Hepatocyte (in vitro differentiated cells): ENCODE measurements at regions not wholly inside any gene's neighbourhood (a gene's known extent, or its start where the extent isn't known, plus 50 kb on each side); places are given as distances from the start of the nearest gene placed in this dataset.

ENCODE experiments used
- DNase-seq: peaks from one replicate; pipeline ENCODE4 v3.0.0-alpha.2; 2016; ENCODE audit warnings: low spot score
- H2AFZ ChIP-seq: fragments of 200-600 bp; sonication (generic); 2 replicates; pipeline ENCODE4 v1.6.0; 2016; ENCODE audit warnings: antibody characterized with exemption, mild to moderate bottlenecking
- H3K27ac ChIP-seq: fragments of 200-600 bp; sonication (generic); 2 replicates; pipeline ENCODE4 v1.5.1; 2016; ENCODE audit warnings: mild to moderate bottlenecking
- H3K27me3 ChIP-seq: fragments of 200-600 bp; sonication (generic); 2 replicates; pipeline ENCODE4 v1.6.1; 2016
- H3K36me3 ChIP-seq: fragments of 200-600 bp; sonication (generic); replicated peaks from 2 replicates; pipeline ENCODE4 v1.5.1; 2016; ENCODE audit warnings: low read depth; ENCODE audit not compliant: insufficient read depth
- H3K4me1 ChIP-seq: fragments of 200-600 bp; sonication (generic); 2 replicates; pipeline ENCODE4 v1.5.1; 2016; ENCODE audit warnings: mild to moderate bottlenecking, moderate library complexity; ENCODE audit not compliant: insufficient read depth
- H3K4me2 ChIP-seq: fragments of 200-600 bp; sonication (generic); 2 replicates; pipeline ENCODE4 v1.6.0; 2016
- H3K4me3 ChIP-seq: fragments of 200-600 bp; sonication (generic); 2 replicates; pipeline ENCODE4 v1.5.1; 2016; ENCODE audit warnings: mild to moderate bottlenecking
- H3K79me2 ChIP-seq: fragments of 200-600 bp; sonication (generic); 2 replicates; pipeline ENCODE4 v1.6.0; 2017; ENCODE audit warnings: mild to moderate bottlenecking
- H3K9me2 ChIP-seq: fragments of 200-600 bp; sonication (generic); replicated peaks from 2 replicates; pipeline ENCODE4 v1.6.0; 2017; ENCODE audit warnings: mild to moderate bottlenecking; ENCODE audit not compliant: insufficient read depth
- H3K9me3 ChIP-seq: fragments of 200-600 bp; sonication (generic); 2 replicates; pipeline ENCODE4 v1.5.1; 2016; ENCODE audit warnings: low read depth, mild to moderate bottlenecking
- H4K20me1 ChIP-seq: fragments of 200-600 bp; sonication (generic); 2 replicates; pipeline ENCODE4 v1.6.0; 2016; ENCODE audit warnings: mild to moderate bottlenecking; ENCODE audit not compliant: insufficient read depth, poor library complexity, severe bottlenecking
- CTCF ChIP-seq: fragments of 200-600 bp; sonication (generic); IDR thresholded peaks from 2 replicates; pipeline ENCODE4 v1.5.1; 2016; ENCODE audit warnings: antibody characterized with exemption, mild to moderate bottlenecking; ENCODE audit not compliant: poor library complexity
- EZH2 ChIP-seq: fragments of 200-600 bp; sonication (generic); IDR thresholded peaks from 2 replicates; pipeline ENCODE4 v1.6.1; 2016; ENCODE audit warnings: antibody characterized with exemption, mild to moderate bottlenecking, borderline replicate concordance
- EZH2phosphoT487 ChIP-seq: fragments of 200-600 bp; sonication (generic); IDR thresholded peaks from one replicate; pipeline ENCODE4 v1.6.1; 2018; ENCODE audit warnings: antibody characterized with exemption, mild to moderate bottlenecking, low read depth, moderate library complexity; ENCODE audit not compliant: unreplicated experiment, severe bottlenecking
- WGBS: methylation state at CpG from one replicate; pipeline ENCODE4 v1.1.6; 2016; ENCODE audit warnings: low lambda C conversion rate; ENCODE audit errors: missing lambda C conversion rate; 5-methylcytosine and 5-hydroxymethylcytosine counted together

DNA sequence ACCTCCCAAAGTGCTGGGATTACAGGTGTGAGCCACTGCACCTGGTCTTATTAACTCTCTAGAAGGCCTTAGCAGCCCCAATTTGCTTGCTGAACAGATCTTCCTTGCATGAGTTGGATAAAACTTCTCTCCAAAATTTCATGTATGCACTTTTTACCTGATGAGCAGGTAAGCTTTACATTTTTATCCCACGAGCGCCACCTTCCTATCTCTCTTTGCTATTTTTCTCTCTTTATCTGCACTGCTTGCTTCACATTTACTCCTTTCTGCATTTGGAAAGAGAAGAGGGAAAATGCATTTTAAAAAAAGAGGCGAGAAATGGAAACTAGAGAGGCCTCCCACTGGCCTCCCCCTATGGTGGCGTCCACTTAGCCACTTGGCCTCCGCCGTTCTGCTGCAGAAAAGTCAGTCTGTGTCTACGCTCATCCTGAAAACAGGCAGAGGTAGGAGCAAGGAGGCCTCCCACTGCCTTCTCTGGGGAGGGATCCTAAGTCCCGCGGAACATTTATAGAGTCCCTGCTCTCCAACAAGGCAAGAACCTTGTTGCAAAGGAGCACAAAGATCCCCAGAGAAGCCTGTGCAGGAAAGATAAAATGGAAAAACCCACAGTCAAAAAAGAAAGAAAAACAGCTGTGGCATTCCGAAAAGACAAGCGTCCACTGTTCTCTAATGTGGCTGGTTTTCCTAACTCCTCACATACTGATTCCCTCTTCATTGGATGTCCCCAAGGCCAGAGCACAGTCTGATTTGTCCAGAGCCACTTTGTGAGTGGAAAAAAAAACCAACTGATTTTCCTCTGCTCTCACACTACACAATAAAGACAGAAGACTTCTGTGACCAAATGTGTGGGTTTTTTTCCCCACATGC is 62.2 kb upstream of the INCENP start:
- Histone ChIP-seq H3K27ac (no peak overlapping the region), H3K79me2 (no peaks in the 10 kb centered on the region), H4K20me1 (no peaks in the 10 kb centered on the region), H3K27me3 (no peaks in the 10 kb centered on the region), H3K36me3 (no peaks in the 10 kb centered on the region), H3K4me1 (no peaks in the 10 kb centered on the region), H3K9me3 (no peaks in the 10 kb centered on the region), H3K4me2 (no peak overlapping the region), H3K9me2 (no peaks in the 10 kb centered on the region), H3K4me3 (no peak overlapping the region), H2AFZ (no peak overlapping the region)
- peak; percentile 24 for DNase-seq
- TF ChIP-seq EZH2 (no peak), CTCF (peak; percentile 38), EZH2phosphoT487 (no peak)
- 77% methylated on average over 11 of the region's 11 CpGs for WGBS

GRCh38 chr11:62057069-62057468 is 66.7 kb upstream of the INCENP start:
- no peak overlapping the region for H3K4me3 ChIP-seq
- H2AFZ ChIP-seq: no peak overlapping the region
- H3K79me2 ChIP-seq: no peaks in the 10 kb centered on the region
- 90% methylated on average over 2 of the region's 2 CpGs for WGBS
- no peak for DNase-seq
- no peaks in the 10 kb centered on the region for H3K9me2 ChIP-seq
- H3K36me3 ChIP-seq: no peaks in the 10 kb centered on the region
- H3K27ac ChIP-seq: no peak overlapping the region
- H3K27me3 ChIP-seq: no peaks in the 10 kb centered on the region
- H3K9me3 ChIP-seq: no peaks in the 10 kb centered on the region
- no peaks in the 10 kb centered on the region for H3K4me1 ChIP-seq
- H3K4me2 ChIP-seq: no peak overlapping the region
- H4K20me1 ChIP-seq: no peaks in the 10 kb centered on the region
- no peak for TF ChIP-seq EZH2phosphoT487
- no peak for TF ChIP-seq CTCF
- TF ChIP-seq EZH2: no peak

DNA sequence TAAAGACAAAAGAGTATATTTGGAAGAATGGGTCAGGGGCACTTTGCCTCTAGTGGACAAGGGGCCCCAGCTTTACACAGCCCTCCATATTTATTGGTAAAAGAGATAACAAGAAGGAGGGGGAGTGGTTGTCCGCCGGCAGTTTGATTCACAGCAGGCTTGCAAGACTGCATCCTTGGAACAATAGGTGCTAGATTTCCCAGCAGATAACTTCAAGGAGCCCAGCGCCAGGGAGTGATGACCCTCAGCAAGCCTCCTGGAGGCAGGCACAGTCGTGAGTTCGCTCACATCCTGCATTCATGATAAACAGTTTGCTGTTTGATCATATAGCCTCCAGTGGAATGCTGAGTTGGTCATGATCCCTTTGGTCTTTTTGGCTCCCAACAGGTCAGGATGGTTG is 67.8 kb upstream of the INCENP start:
- H3K9me2 ChIP-seq: no peaks in the 10 kb centered on the region
- H3K79me2 ChIP-seq: no peaks in the 10 kb centered on the region
- TF ChIP-seq EZH2phosphoT487: no peak
- no peaks in the 10 kb centered on the region for H3K4me1 ChIP-seq
- no peak overlapping the region for H3K27ac ChIP-seq
- no peaks in the 10 kb centered on the region for H3K36me3 ChIP-seq
- no peaks in the 10 kb centered on the region for H3K27me3 ChIP-seq
- H2AFZ ChIP-seq: no peak overlapping the region
- DNase-seq: no peak
- H3K9me3 ChIP-seq: no peaks in the 10 kb centered on the region
- no peaks in the 10 kb centered on the region for H4K20me1 ChIP-seq
- H3K4me2 ChIP-seq: no peak overlapping the region
- no peak overlapping the region for H3K4me3 ChIP-seq
- WGBS: 30% methylated on average over 5 of the region's 5 CpGs

GRCh38 chr11:62054484-62055121 is 69.2 kb upstream of the INCENP start:
- H3K4me2 ChIP-seq: no peak overlapping the region

More at GRCh38 chr11:62054484-62055121, 69.2 kb upstream of the INCENP start:
- no peaks in the 10 kb centered on the region for H3K9me2 ChIP-seq
- H3K9me3 ChIP-seq: no peaks in the 10 kb centered on the region
- no peak overlapping the region for H3K27ac ChIP-seq
- no peak overlapping the region for H2AFZ ChIP-seq
- WGBS: 76% methylated on average over 8 of the region's 8 CpGs
- H3K4me1 ChIP-seq: no peaks in the 10 kb centered on the region
- H3K36me3 ChIP-seq: no peaks in the 10 kb centered on the region
- no peak overlapping the region for H3K4me3 ChIP-seq
- no peaks in the 10 kb centered on the region for H3K79me2 ChIP-seq
- no peaks in the 10 kb centered on the region for H4K20me1 ChIP-seq
- DNase-seq: peak; percentile 63
- TF ChIP-seq EZH2 (no peak), CTCF (peak; percentile 40), EZH2phosphoT487 (no peak)
- no peaks in the 10 kb centered on the region for H3K27me3 ChIP-seq
